ENCODE measurements at regions not wholly inside any gene's neighbourhood (a gene's known extent, or its start where the extent isn't known, plus 50 kb on each side); places are given as distances from the start of the nearest gene placed in this dataset.

- no peak for TF ChIP-seq SNIP1 (IDR thresholded peaks at IDR 0.05; ENCODE audit: low read depth)
These were observed 198.2 kb upstream of the APP start (continued) for GRCh38 chr21:26368591-26369320.

GRCh38 chr21:26366781-26367180 lies 196.2 kb upstream of the APP start:
- H3K4me2 ChIP-seq (ENCODE audit: insufficient read depth, low read length) = no peak overlapping the region
- TF ChIP-seq ZC3H4 (CRISPR knock-in tag; IDR thresholded peaks at IDR 0.05; ENCODE audit: borderline replicate concordance) (no peak), EP300 (IDR thresholded peaks at IDR 0.05; ENCODE audit: low read length) (no peak), RB1 (IDR thresholded peaks at IDR 0.05; ENCODE audit: low read depth) (no peak), CHCHD3 (CRISPR knock-in tag; IDR thresholded peaks at IDR 0.05) (no peak), WHSC1 (IDR thresholded peaks at IDR 0.05; ENCODE audit: low read length) (no peak), ZFPM2 (CRISPR knock-in tag; IDR thresholded peaks at IDR 0.05) (no peak), ZBTB40 (IDR thresholded peaks at IDR 0.05) (no peak), ZBTB40 (CRISPR knock-in tag; IDR thresholded peaks at IDR 0.05) (no peak), BHLHE40 (IDR thresholded peaks at IDR 0.05; ENCODE audit: low read length) (no peak), TCF15 (CRISPR knock-in tag; IDR thresholded peaks at IDR 0.05) (no peak), POLR2AphosphoS5 (IDR thresholded peaks at IDR 0.05; ENCODE audit: control insufficient read depth, insufficient read depth, low read depth, low read length) (no peak), CTBP1 (IDR thresholded peaks at IDR 0.05; ENCODE audit: borderline replicate concordance) (no peak), CBX2 (IDR thresholded peaks at IDR 0.05; ENCODE audit: insufficient read depth, low read length, poor library complexity, severe bottlenecking) (no peak)

More at GRCh38 chr21:26366781-26367180, 196.2 kb upstream of the APP start:
- intact Hi-C loops (cut with micrococcal nuclease) (no loop called here), in situ Hi-C loops (cut with MboI) (no loop called here)
- no peak for ATAC-seq
- Histone ChIP-seq H3K4me3 (no peak overlapping the region), H3K79me2 (ENCODE audit: control insufficient read depth, insufficient read depth, low read length) (no peaks in the 10 kb centered on the region), H3K4me1 (replicated peaks in 1 of 2; ENCODE audit: control insufficient read depth in 2 of 2, insufficient read depth in 2 of 2, low read length in 2 of 2) (no peaks in the 10 kb centered on the region), H4K20me1 (replicated peaks; ENCODE audit: control insufficient read depth, insufficient read depth, low read length) (no peaks in the 10 kb centered on the region), H2AFZ (ENCODE audit: low read depth, low read length) (no peak overlapping the region), H3K36me3 (ENCODE audit: control insufficient read depth, insufficient read depth, low read length) (no peaks in the 10 kb centered on the region), H3K27ac (ENCODE audit: extremely low read depth, low read depth, low read length) (no peak overlapping the region), H3K27me3 (ENCODE audit: control insufficient read depth in 2 of 2, insufficient read depth in 2 of 2, low read length in 2 of 2) (no peaks in the 10 kb centered on the region), H3K9ac (ENCODE audit: insufficient read depth in 1 of 2, low read depth in 2 of 2, low read length in 2 of 2) (no peak overlapping the region), H3K9me1 (ENCODE audit: control insufficient read depth, insufficient read depth, low read length) (no peaks in the 10 kb centered on the region), H3K9me3 (replicated peaks; ENCODE audit: control insufficient read depth, insufficient read depth, low read depth, low read length) (no peaks in the 10 kb centered on the region; the same call in 1 of the 2 replicates)
- 0% methylated on average over 2 of the region's 2 CpGs for WGBS (ENCODE audit: insufficient coverage, low coverage, missing lambda C conversion rate)
- POLR2A ChIA-PET = no interaction called here
- no peak for FAIRE-seq
- CTCF ChIA-PET (ENCODE audit: low intra/inter-chr PET ratio) = no interaction called here
- BruUV-seq (replicated peaks) = no TSS peak
- DNase-seq (ENCODE audit: extremely low read depth in 1 of 4, low spot score in 3 of 4) = no peak
